Muscle of arm (tissue), 1 donor: ENCODE measurements at regions not wholly inside any gene's neighbourhood (a gene's known extent, or its start where the extent isn't known, plus 50 kb on each side); places are given as distances from the start of the nearest gene placed in this dataset.

ENCODE experiments used
- DNase-seq: peaks from one replicate; pipeline ENCODE4 v3.0.0-alpha.2; 2013

DNA sequence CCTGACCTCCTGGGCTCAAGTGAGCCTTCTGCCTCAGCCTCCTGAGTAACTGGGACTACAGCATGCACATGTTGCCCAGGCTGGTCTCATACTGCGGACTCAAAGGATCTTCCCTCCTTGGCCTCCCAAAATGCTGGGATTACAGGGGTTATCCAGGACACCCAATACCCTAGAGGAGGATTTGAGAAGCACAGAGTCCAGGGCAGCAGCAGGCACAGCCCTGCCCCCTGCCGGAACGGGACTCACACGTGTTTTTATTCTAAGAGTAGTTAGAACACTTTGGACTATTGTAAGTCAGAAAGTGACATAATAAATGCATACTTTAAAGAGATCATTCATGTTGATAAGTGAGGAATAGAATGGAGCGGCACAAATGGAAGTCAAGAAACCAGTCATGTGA is 80.2 kb downstream of the C6orf118 start:
- no peak for DNase-seq

DNA sequence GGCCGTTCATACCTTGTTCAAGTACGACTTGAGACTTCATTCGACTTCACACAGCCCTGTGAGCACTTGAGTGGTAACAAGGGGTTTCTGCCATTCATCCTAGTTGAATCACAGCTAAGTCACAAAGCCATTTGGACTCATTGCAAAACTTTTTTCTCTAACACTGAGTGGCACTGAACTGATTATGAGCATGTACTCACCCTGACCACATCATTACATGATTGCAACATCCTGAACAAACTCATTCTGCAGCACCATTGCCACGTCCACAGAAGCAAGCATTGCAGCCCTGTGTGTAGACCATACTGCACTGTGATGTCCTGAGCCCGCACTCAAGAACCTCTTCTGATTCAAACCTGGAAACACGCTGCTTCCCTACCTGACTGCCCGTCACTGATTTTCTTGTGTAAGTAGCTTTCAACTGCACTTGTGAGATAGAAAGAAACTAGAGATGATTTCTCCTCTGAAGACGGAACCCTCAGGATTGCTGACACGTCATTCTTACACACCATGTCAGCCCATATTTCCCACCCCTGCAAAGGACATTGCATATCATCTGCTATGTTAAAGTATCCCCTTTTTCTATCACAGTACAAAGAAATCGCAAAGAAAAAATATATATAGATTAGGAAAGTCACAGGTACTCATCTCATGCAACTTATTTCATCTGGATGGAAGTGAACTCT is 81.6 kb downstream of the C6orf118 start:
- DNase-seq = no peak

DNA sequence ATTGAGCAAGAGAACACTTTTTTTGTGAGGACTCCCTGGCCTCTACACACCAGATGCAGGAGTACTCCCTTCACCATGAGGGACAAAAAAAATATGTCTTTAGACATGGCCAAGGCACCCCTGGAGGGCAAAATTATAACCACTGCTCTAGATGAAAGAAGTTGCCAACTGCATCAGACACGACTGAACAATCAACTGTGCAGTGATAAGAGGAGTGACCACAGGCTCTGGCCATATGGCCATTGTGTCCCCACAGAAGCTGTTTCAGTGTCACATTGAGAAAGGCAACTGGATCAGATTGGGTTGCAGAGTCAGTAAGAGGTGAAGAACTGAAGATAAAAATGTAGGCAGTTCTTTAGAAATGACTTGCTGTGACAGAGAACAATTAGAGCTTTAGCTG is 85.7 kb downstream of the C6orf118 start:
- no peak for DNase-seq

DNA sequence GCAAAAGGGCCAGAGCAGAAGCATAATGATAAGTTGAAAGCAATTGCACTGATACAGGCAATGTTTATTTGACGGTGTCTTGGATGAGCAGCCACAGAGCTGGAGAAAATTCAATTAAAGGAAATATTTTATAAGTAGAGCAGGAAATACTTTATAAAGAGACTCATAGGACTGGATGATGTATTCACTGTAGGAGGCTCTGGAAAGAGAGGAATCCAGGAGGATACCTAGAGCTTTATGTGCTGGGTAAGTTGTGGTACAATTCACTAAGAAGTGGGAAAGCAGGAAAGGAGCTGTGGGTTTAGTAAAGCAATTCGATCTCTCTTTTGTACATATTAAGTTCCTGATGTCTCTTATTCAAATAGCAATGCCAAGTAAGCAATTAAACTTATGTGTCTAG is 86.3 kb downstream of the C6orf118 start:
- no peak for DNase-seq

DNA sequence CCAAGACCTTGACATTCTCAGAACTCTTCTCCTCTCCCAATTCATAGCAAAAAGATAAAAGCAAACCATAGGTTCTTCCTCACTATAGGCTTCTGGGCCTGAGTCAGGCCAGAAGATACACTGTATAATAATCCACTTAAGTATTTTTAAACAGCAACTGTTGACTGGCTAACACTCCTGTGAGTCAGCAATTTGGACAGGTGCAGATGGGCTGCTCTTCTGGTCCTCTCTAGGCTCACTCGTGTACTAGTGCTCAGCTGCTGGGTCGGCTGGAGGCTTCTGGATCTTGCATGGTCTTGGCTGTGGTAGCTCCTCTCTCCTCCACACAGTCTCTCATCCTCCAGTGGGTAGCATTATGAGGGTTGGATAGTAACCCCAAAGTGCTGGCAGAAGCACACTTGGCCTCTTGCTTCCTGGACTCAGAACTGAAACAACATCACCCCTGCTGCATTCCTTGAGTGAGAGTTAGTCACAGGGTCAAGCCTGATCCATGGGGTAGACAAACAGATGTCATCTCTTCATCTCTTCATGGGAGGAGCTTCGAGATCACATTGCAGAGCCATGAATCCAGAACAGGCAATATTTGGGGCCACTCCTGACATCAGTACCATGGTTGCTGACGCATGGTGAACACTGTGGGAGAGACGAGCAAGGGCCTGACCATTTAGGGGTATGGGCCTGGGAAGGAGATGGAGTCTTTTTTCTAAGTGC is 86.9 kb downstream of the C6orf118 start:
- no peak for DNase-seq

DNA sequence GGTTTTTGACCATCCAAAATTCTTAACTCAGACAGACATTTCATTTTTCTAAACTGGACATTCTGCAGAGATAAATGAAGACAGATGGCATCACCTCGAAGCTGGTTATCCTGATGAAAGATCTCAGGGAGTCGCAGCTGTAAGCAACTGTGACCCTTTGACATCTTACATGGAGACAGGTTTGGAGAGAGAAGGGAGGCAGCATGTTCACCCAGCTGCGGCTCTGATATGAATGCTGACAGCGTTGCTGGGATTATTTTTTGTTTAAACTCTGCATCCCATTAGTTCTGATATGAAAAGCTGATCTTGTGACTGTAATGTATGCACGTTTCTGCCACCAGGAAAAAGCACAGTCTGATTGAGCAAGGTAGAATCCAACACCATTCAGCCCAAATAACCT is 89.4 kb downstream of the C6orf118 start:
- DNase-seq = no peak

DNA sequence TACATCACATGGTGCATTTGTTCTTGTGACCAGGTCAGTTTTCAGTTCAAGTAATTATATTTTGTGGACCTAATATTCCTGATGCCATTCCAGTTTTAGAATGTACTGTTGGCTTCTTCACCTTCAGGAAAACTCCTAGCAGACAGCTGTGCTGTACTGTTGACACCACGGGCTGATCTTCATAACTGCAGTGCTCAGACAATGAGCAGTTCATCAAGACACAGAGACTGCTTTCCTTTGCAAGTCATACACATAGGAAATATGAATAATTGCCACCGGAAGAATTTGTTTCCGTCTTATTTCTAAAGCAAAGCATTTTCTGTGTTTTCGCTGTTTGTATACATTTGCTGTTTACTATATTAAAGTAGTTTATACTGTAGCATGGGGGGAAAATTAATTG is 89.8 kb downstream of the C6orf118 start:
- no peak for DNase-seq

DNA sequence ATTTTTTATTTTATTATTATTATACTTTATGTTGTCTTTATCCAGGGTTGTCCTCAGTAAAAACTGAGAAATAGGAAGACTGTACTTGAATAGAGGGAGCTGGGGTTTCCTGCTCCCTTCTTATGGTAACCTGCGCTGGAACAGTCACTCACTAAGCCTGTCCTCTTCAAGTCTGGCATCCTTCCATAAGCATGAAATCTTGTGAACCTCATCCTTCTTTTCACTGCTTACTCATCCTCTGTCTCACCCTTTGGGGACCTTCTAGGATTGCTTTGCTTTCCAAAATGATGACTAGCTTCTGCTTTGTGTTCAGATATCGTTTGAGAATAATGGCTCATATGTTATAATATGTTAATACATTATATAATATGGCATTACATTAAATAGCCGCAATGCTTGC is 90.6 kb downstream of the C6orf118 start:
- DNase-seq = no peak

DNA sequence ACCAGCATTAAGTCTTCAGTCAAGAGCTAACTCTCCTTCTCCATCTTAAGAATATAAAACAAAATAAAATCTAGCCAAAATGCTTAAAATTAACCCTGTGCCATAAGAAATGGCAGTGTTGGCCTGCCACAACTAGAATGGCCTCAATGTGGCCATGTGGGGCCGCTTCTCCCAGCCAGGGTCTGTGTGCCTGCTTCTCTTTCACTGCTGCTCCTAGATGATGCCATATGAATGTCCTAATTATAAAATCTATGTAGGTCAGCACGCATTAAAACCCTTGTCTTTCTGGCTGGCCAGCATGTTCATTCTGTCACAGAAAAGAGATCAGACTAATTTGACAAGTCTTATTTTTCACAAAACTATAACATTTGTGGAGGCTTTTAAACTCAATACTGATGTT is 102.6 kb downstream of the C6orf118 start:
- no peak for DNase-seq

DNA sequence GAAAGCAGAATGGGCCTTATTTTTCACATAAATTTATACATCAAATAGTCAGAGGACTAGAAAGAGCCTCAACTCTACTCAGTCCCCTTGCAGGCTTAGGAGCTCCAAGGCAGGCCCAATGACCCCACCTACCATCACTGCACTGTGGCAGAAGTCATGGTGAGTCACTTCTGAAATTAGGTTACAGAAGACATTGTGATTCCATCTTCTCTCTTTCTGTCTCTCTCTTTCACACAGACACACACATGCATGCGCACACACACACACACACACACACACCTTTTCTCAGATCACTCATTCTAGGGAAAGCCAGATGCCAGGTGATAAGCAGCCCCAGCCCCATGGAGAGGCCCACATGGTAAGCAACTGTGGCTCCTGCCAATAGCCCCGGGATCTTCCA is 103.8 kb downstream of the C6orf118 start:
- DNase-seq = no peak

DNA sequence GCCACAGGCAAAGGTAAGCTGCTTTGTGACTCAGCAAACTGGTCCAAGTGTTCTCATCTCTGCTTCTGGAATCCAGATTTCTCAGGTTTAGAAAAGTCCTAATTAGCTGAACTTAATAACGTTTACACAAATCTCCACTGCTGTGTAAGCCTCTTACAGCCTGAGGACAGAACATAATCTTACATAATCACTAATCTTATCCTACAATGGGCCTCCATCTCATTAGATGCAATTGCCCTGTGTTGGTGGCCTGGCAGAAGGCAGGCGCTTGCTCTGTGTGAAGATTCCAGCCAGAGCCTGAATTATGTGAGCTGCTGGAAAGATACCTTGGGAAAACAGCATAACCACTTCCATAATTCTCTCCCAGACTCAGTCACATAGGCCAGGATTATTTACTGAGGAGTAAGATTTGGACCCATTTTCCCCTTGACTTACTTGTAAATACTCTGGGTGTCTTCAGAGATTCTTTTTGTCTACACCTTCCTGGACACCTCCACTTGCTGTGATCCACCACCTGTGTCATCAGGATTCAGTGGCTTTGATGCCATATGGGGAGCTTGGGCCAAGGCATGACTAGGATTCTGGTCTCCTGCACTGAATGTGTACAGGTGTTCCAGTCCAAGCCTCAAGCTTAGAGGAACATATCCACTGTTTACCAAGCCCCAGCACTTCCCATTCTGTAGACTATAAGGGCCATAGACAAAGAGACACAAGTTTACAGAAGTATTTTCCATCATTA is 104.4 kb downstream of the C6orf118 start:
- no peak for DNase-seq

DNA sequence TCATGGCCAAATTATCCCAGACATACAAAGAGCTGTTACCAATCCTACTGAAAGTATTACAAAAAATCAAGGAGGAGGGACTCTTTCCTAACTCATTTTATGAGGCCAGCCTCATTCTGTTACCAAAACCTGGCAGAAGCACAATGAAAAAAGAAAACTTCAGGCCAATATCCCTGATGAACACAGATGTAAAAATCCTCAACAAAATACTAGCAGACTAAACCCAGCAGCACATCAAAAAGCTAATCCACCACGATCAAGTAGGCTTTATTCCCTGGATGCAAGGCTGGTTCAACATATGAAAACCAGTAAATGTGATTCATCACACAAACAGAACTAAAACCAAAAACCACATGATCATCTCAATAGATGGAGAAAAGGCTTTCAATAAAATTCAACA is 109.2 kb downstream of the C6orf118 start:
- DNase-seq = no peak

DNA sequence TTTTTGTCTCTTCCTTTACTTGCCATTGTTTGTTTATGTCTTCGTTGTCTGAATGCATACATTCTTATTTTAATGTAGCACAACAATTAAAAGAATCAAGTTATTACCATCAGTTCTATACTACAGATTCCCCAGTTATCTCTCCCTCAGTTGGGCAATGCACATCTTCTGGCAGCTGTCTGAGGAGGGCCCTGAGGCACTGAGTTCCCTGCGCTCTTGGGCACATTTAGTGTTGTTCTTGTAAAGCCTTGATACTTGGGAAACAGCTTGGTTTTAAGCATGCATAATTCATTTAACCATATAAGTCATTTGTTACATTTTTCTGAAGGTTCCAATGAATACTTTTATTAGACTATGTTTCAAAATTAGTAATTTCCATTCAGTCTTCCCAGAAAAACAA is 117.9 kb downstream of the C6orf118 start:
- DNase-seq = no peak

DNA sequence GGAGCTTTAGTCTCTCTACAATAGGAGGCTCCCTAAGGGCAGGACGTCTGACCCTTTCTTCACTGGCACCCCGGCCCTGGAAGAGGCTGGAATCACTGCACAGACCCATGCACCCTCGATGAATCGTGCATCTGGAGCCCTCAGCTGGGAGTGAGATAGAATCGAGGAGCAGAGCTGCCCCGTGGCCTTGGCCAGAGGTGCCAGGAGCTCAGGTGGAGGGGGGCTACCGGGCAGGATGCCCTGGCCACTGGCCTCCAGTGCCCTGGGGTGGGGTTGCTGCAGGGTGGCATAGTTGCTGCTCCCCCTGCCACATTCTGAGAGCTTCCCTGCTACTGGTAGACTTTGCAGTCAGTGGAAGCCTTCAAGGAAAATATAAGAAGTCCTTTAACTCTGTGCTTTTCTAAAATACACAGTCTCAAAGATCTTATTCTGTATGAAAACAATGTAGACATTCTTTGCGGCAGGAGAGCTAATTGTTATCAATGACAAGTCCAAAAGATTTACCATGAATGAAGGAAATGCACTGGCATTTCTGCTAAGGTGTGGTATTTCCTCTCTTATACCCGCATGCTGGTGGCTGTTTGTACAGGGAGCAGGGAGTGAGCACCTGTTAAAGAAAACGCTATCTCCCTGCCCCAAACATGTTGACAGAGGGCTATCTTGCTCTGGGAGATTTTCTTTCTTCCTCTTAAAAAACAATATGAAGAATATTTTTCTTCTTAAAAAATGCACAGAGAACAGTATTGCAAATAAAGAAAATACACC is 122.8 kb downstream of the C6orf118 start:
- no peak for DNase-seq

DNA sequence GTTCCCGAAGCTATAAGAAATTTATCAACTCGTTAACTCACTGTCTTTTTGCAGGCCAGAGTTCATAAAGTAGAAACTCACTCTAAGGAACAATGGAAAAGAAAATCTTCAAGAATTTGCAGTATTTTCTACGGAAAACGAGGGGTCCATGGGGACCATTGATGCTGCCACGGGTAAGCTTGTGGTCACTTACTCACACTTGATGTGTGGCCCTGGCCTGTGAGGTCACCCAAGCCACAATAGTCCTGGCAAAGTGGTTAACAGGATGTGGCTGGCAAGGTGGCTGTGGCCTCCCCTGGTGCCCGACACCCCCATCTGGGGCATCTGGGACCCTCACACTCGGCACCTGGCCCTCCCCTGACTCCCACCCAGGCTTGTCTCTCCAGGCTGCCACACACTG is 123.4 kb downstream of the C6orf118 start:
- no peak for DNase-seq

DNA sequence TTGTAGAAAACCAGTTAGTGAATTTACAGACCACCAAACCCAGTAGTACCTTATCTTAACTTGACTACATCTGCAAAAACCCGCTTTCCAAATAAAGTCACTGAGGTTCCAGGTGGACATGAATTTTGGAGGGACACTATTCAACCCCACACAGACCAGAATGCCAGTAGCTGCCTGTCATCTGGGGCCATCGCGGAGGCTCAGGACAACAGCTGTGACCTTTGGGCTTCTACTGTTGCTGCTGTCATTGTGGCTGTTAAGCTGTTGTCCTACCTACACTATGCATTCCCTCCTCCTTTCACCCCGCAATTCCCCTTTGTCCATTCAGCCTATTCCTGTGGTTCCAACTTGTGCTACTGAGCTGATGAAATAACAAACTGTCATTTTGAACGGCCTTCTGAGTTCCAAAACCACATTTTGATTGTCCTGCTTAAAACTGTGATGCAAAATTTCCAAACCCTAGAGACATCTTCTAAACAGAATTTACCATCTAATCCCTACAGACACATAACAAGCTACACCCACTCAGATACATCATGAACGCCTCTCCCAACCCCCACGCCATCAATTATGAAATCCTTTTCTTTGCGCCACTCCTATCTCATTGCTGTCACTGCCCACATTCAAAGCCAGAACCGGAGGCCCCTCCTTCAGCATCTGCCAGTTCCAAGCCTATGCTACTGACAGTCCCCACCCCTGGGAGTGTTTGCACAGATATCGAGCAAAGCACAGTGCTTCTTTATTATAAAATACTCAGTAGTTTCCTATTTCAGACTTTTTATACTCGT is 125.0 kb downstream of the C6orf118 start:
- DNase-seq = no peak

DNA sequence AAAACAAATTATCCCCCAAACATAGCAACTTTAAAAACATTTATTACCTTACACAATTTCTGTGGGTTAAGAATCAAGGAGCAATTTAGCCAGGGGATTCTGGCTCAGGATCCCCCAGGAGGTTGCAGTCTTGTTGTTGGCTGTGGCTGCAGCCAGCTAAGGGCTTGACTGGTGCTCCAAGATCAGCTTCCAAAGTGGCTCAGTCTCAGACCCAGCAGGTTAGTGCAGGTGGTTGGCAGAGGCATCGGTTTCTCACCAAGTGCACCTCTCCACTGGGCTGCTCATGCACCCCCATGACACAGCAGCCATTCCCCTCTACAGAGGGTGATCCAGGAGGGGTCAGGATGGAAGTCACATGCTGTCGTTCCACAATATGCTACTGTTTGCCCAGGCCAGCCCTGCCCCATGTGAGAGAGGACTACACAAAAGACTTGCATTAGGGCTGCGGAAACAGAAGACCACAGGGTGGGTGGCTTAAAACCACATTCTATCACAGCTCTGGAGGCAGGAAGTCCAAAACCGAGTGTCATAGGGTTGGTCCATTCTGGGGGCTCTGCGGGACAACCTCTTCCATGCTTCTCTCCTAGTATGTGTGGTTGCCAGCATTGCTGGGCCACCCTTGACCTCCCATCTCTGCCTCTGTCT is 125.8 kb downstream of the C6orf118 start:
- DNase-seq = no peak

DNA sequence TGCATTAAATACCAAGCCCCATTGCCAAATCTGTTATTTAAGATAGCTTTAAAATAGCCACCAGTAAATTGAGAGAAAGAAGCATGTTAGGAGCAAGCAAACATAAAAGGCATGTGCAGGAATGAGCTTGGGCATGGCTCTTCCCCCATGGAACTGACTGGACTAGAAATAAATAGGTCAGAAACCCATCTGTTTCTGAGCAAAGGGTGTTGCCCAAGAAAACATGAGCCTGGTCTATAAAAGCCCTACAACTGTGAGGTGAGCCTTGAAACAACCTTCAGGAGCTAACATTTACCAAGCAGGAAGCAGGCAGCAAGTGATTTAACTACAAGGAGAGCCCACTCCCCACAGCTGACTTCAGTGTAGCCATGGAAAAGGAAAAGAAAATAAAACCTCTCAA is 126.3 kb downstream of the C6orf118 start:
- DNase-seq = no peak

DNA sequence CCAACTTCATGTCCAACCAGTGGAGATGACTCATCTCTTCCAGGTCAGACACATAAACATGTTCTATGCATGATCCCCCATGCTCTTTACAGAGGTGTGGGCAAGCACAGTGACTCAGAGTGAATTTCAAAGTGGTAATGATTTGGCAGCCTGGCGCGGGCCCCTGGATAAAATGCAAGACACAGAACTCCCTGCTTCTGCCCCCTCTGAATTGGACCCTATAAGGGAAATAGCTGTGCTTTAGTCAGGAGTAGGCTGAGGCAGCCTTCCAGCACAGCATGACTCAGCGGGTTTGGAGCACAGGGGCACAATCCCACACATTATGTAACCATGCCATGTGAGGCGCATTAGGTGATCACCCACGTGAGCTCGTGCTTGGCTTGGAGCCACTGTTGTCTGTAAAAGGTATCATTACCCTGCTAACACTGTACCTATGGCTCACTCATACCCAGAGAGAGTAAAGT is 127.4 kb downstream of the C6orf118 start:
- DNase-seq = no peak

DNA sequence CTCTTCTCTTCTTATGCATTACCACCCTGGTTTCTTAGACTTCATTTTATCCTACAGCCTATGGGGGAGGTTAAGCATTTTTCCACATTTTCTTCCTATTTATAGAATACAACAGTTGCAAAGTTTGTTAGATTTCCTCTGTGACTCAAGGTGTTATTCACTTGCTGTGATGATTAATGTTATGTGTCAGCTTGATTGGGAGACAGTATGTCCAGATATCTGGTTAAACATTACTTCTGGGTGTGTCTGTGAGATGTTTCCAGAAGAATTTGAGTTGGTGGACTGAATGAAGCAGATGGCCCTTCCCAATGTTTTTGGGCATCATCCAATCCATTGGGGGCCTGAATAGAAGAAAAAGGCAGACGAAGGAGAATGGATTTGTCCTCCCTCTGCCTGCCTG is 131.3 kb downstream of the C6orf118 start:
- DNase-seq = no peak

DNA sequence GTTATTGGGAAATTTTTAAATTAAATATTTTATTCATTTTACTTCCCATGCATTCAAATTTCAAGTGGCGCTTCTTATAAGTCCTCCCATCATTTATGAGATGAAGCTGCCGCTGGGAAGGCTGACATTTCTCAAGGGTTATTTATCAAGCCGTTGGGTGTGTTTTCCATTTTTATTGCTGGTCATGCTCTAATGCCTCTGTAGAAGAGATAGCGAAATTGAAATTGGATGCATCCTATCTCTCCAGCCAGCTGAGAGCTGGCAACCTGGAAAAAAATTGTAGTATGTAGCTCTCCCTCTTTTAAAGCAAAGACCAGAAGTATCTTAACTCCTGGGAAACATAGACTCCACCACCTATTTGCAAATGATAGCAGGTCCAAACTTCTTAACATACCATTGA is 135.9 kb downstream of the C6orf118 start:
- no peak for DNase-seq
